ENCODE measurements at regions not wholly inside any gene's neighbourhood (a gene's known extent, or its start where the extent isn't known, plus 50 kb on each side); places are given as distances from the start of the nearest gene placed in this dataset.

DNA sequence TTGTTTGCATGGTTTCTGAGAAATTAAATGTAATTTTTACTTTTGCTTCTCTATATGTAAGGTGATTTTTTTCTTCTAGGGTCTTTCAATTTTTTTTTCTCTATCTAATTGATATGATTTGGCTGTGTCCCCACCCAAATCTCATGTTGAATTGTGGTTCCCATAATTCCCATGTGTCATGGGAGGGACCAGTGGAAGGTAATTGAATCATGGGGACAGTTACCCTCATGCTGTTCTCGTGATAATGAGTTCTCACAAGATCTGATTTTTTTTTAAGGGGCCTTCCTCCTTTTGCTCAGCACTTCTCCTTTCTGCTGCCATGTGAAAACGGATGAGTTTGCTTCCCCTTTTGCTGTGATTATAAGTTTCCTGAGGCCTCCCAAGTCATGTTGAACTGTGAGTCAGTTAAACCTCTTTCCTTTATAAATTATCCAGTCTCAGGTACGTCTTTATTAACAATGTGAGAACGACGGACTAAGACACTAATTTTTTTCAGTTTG is 150.8 kb downstream of the MTRR start:
- H3K27me3 Mint-ChIP-seq (ENCODE audit: insufficient read depth), result no peaks in the 10 kb centered on the region
- no peaks in the 10 kb centered on the region for H3K9me3 Mint-ChIP-seq

GRCh38 chr5:8020861-8021514 is 152.0 kb downstream of the MTRR start:
- TF ChIP-seq, protein P1, sequence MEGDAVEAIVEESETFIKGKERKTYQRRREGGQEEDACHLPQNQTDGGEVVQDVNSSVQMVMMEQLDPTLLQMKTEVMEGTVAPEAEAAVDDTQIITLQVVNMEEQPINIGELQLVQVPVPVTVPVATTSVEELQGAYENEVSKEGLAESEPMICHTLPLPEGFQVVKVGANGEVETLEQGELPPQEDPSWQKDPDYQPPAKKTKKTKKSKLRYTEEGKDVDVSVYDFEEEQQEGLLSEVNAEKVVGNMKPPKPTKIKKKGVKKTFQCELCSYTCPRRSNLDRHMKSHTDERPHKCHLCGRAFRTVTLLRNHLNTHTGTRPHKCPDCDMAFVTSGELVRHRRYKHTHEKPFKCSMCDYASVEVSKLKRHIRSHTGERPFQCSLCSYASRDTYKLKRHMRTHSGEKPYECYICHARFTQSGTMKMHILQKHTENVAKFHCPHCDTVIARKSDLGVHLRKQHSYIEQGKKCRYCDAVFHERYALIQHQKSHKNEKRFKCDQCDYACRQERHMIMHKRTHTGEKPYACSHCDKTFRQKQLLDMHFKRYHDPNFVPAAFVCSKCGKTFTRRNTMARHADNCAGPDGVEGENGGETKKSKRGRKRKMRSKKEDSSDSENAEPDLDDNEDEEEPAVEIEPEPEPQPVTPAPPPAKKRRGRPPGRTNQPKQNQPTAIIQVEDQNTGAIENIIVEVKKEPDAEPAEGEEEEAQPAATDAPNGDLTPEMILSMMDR (IDR thresholded peaks at IDR 0.05), result no peak
- H3K27ac Mint-ChIP-seq, result no peak overlapping the region
- H3K27me3 Mint-ChIP-seq (ENCODE audit: insufficient read depth), result no peaks in the 10 kb centered on the region
- no peak overlapping the region for H3K4me3 Mint-ChIP-seq
- DNase-seq, result no peak
- no peaks in the 10 kb centered on the region for H3K4me1 Mint-ChIP-seq (ENCODE audit: low read depth)
- no peaks in the 10 kb centered on the region for H3K9me3 Mint-ChIP-seq
- H3K36me3 Mint-ChIP-seq (ENCODE audit: low read depth), result no peaks in the 10 kb centered on the region

More for the DNA sequence above, 150.8 kb downstream of the MTRR start:
- no peaks in the 10 kb centered on the region for H3K4me1 Mint-ChIP-seq (ENCODE audit: low read depth)
- TF ChIP-seq, protein P1 (IDR thresholded peaks at IDR 0.05), result no peak
- DNase-seq, result no peak
- no peak overlapping the region for H3K4me3 Mint-ChIP-seq
- no peak overlapping the region for H3K27ac Mint-ChIP-seq
- no peaks in the 10 kb centered on the region for H3K36me3 Mint-ChIP-seq (ENCODE audit: low read depth)

GRCh38 chr5:8028243-8028642 is 159.3 kb downstream of the MTRR start:
- DNase-seq, result no peak
- Mint-ChIP-seq H3K27me3 (ENCODE audit: insufficient read depth) (no peaks in the 10 kb centered on the region), H3K27ac (no peak overlapping the region), H3K36me3 (ENCODE audit: low read depth) (no peaks in the 10 kb centered on the region), H3K4me3 (no peak overlapping the region), H3K9me3 (no peaks in the 10 kb centered on the region), H3K4me1 (ENCODE audit: low read depth) (no peaks in the 10 kb centered on the region)
- TF ChIP-seq, protein P1 (IDR thresholded peaks at IDR 0.05), result no peak

DNA sequence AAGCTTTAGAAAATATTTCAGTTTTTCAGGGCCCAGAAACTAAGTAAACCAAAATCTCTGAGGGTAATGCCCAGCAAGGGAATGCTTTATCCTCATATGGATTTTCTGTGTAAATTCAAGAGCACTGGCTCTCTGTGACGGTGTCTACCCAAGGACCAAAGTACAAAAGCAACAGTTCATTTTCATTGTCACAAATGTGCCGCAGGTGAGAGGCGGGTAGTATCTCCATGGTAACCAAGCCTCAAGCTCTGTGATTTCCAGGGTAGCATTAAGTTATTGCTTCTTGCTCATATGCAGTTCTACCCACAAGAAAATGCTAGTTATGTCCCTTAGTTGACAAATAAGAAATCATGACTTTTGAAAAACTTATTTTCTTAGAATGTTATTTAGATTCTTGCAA is 164.3 kb downstream of the MTRR start:
- Mint-ChIP-seq H3K36me3 (ENCODE audit: low read depth) (no peaks in the 10 kb centered on the region), H3K4me3 (no peak overlapping the region), H3K4me1 (ENCODE audit: low read depth) (no peaks in the 10 kb centered on the region), H3K27me3 (ENCODE audit: insufficient read depth) (no peaks in the 10 kb centered on the region), H3K27ac (no peak overlapping the region), H3K9me3 (peaks cover 16% of the 10 kb centered on the region)
- TF ChIP-seq, protein P1 (IDR thresholded peaks at IDR 0.05), result no peak
- no peak for DNase-seq

DNA sequence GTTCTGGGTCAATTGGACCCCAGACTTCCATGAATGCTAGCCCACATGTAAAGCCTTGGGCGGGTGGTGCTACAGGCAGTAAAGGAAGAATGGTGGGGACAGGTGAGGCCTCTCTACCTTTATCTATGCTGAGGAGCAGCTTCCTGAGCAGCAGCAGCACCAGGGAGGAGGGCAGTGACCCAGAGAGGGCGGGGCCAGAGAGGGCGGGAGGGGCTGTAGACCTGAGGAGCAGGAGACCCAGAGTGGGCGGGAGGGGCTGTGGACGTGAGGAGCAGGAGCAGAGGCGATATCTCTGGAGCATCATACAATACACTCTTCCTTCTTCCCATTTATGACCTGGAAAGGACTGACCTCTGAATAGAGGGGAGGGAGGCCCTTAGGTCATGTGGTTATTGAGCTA is 165.9 kb downstream of the MTRR start:
- H3K36me3 Mint-ChIP-seq (ENCODE audit: low read depth), result no peaks in the 10 kb centered on the region
- peaks cover 22% of the 10 kb centered on the region for H3K9me3 Mint-ChIP-seq
- no peak overlapping the region for H3K27ac Mint-ChIP-seq
- no peaks in the 10 kb centered on the region for H3K27me3 Mint-ChIP-seq (ENCODE audit: insufficient read depth)
- H3K4me1 Mint-ChIP-seq (ENCODE audit: low read depth), result no peaks in the 10 kb centered on the region
- TF ChIP-seq, protein P1 (IDR thresholded peaks at IDR 0.05), result no peak
- no peak overlapping the region for H3K4me3 Mint-ChIP-seq
- DNase-seq, result no peak
